GM19351 (cell line): ENCODE measurements at regions not wholly inside any gene's neighbourhood (a gene's known extent, or its start where the extent isn't known, plus 50 kb on each side); places are given as distances from the start of the nearest gene placed in this dataset.

Experiments
- ATAC-seq: cut with Tn5 transposase; IDR thresholded peaks from one replicate; pipeline ENCODE4 v1.9.1; 2021; ENCODE audit warnings: mild to moderate bottlenecking, moderate library complexity; ENCODE audit not compliant: unreplicated experiment

- ATAC-seq, result no peak
Measured at GRCh38 chr16:86984991-86985647, 332.1 kb downstream of the C16orf95 start.

GRCh38 chr16:86985648-86986015 lies 331.6 kb downstream of the C16orf95 start:
- no peak for ATAC-seq

- ATAC-seq, result no peak
Measured at GRCh38 chr16:86986136-86986535, 331.1 kb downstream of the C16orf95 start.

- no peak for ATAC-seq
Measured at GRCh38 chr16:86986809-86987487, 330.2 kb downstream of the C16orf95 start.

GRCh38 chr16:86987746-86988670 lies 329.2 kb downstream of the C16orf95 start:
- no peak for ATAC-seq

- ATAC-seq, result no peak
Measured at GRCh38 chr16:86988920-86989696, 328.1 kb downstream of the C16orf95 start.

- ATAC-seq, result no peak
Measured at GRCh38 chr16:86990451-86990850, 326.7 kb downstream of the C16orf95 start.

- ATAC-seq, result no peak
Measured at GRCh38 chr16:86991679-86992078, 325.5 kb downstream of the C16orf95 start.

GRCh38 chr16:86992587-86992986 lies 324.6 kb downstream of the C16orf95 start:
- ATAC-seq, result no peak

GRCh38 chr16:86993426-86994110 lies 323.6 kb downstream of the C16orf95 start:
- ATAC-seq, result no peak

- no peak for ATAC-seq
Measured at GRCh38 chr16:86994215-86994614, 323.0 kb downstream of the C16orf95 start.

GRCh38 chr16:86994651-86995171 lies 322.5 kb downstream of the C16orf95 start:
- ATAC-seq, result no peak

- ATAC-seq, result no peak
Measured at GRCh38 chr16:86995456-86995855, 321.7 kb downstream of the C16orf95 start.

- no peak for ATAC-seq
Measured at GRCh38 chr16:86996081-86996480, 321.1 kb downstream of the C16orf95 start.

- ATAC-seq, result no peak
Measured at GRCh38 chr16:86997058-86997457, 320.1 kb downstream of the C16orf95 start.

GRCh38 chr16:86998196-86999001 lies 318.8 kb downstream of the C16orf95 start:
- no peak for ATAC-seq

GRCh38 chr16:87000001-87000400 lies 317.2 kb downstream of the C16orf95 start:
- ATAC-seq, result no peak

- no peak for ATAC-seq
Measured at GRCh38 chr16:87002717-87003413, 314.3 kb downstream of the C16orf95 start.

- ATAC-seq, result no peak
Measured at GRCh38 chr16:87003414-87003755, 313.8 kb downstream of the C16orf95 start.
